SK-N-SH treated with all-trans-retinoic acid at 6 μM for 48 hours (cell line): ENCODE measurements at regions not wholly inside any gene's neighbourhood (a gene's known extent, or its start where the extent isn't known, plus 50 kb on each side); places are given as distances from the start of the nearest gene placed in this dataset.
"Not testable (repeated sequence)": the region's sequence is repeated elsewhere in the genome, so short reads cannot be mapped to it uniquely, and the experiment has no call there.

Source experiments
- ATAC-seq: fragments of 200-7000 bp; cut with Tn5 transposase; 3 replicates; pipeline ENCODE4 v1.9.1; 2020; ENCODE audit warnings: mild to moderate bottlenecking, moderate library complexity
- ZFP3 ChIP-seq: fragments of 250-450 bp; sonication (Bioruptor Pico); IDR thresholded peaks from 2 replicates; pipeline ENCODE4 v1.5.0; 2020; ENCODE audit warnings: mild to moderate bottlenecking, moderate library complexity

- ATAC-seq: not testable (repeated sequence)
These were observed 5382.7 kb upstream of the TPTE start for GRCh38 chr21:5138687-5139086.

- ATAC-seq: not testable (repeated sequence)
These were observed 5381.9 kb upstream of the TPTE start for GRCh38 chr21:5139528-5139927.

GRCh38 chr21:5143011-5143410 lies 5378.4 kb upstream of the TPTE start:
- not testable (repeated sequence) for ATAC-seq

- not testable (repeated sequence) for ATAC-seq
These were observed 5376.7 kb upstream of the TPTE start for GRCh38 chr21:5144731-5145130.

GRCh38 chr21:5147685-5148084 lies 5373.7 kb upstream of the TPTE start:
- peak; percentile 79 for ATAC-seq

GRCh38 chr21:5149222-5149621 lies 5372.2 kb upstream of the TPTE start:
- not testable (repeated sequence) for ATAC-seq

GRCh38 chr21:5153842-5154640 lies 5367.3 kb upstream of the TPTE start:
- ATAC-seq: peak; percentile 38

GRCh38 chr21:5154641-5154982 lies 5366.8 kb upstream of the TPTE start:
- TF ChIP-seq ZFP3: peak; percentile 76

GRCh38 chr21:5162693-5163574 lies 5358.4 kb upstream of the TPTE start:
- ATAC-seq: not testable (repeated sequence)

More at GRCh38 chr21:5154641-5154982, 5366.8 kb upstream of the TPTE start:
- peak; percentile 100 for ATAC-seq

GRCh38 chr21:5165829-5166228 lies 5355.6 kb upstream of the TPTE start:
- ATAC-seq: peak; percentile 42; the same call in 2 of the 3 replicates
